Psoas muscle (tissue), 7 donors: ENCODE measurements at regions not wholly inside any gene's neighbourhood (a gene's known extent, or its start where the extent isn't known, plus 50 kb on each side); places are given as distances from the start of the nearest gene placed in this dataset.

Source experiments
- ATAC-seq, 4 donors: fragments of 200-7000 bp; cut with Tn5 transposase; one replicate each; pipeline ENCODE4 v1.9.1; 2020; ENCODE audit warnings: moderate library complexity in 3 of 4, mild to moderate bottlenecking in 2 of 4
- DNase-seq, 2 donors: peaks; one replicate each; pipeline ENCODE4 v3.0.0-alpha.2; 2020
- H3K27ac ChIP-seq: fragments of 200-600 bp; one replicate; pipeline ENCODE4 v1.8.0; 2022
- H3K27me3 ChIP-seq, 3 donors: fragments of 200-600 bp in 1 of 3; one replicate each; pipeline versions ENCODE4 v1.6.1 to v1.8.0; 2013 to 2022; ENCODE audit warnings: low read length in 2 of 3, mild to moderate bottlenecking in 2 of 3, moderate library complexity in 1 of 3; ENCODE audit not compliant: insufficient read depth in 3 of 3
- H3K36me3 ChIP-seq, 2 donors: fragments of 200-600 bp in 1 of 2; one replicate each; pipeline versions ENCODE4 v1.6.1 to v1.8.0; 2013 to 2022; ENCODE audit warnings: low read depth in 1 of 2, mild to moderate bottlenecking in 1 of 2, moderate library complexity in 1 of 2; ENCODE audit not compliant: insufficient read depth in 1 of 2
- H3K4me1 ChIP-seq: fragments of 200-600 bp; one replicate; pipeline ENCODE4 v1.8.0; 2022
- H3K4me3 ChIP-seq: fragments of 200-600 bp; one replicate; pipeline ENCODE4 v1.8.0; 2022; ENCODE audit warnings: mild to moderate bottlenecking
- H3K9me3 ChIP-seq: fragments of 200-600 bp; one replicate; pipeline ENCODE4 v1.8.0; 2022
- WGBS, 3 donors: extraction: QIAGEN DNeasy Blood & Tissue Kit; methylation state at CpG; one replicate each; pipeline versions ENCODE4 v1.1.6 to v1.1.7; 2013; 5-methylcytosine and 5-hydroxymethylcytosine counted together
- intact Hi-C, 2 donors: fragments of 100-400 bp; cut with DNase I; formaldehyde crosslinking; loops; one replicate each; pipeline versions ENCODE4 v1.11.0 to v1.14.2; 2022
- TF ChIP-seq, protein P1 (sequence below): fragments of 200-600 bp; IDR thresholded peaks from one replicate; pipeline ENCODE4 v1.8.0; 2022; ENCODE audit warnings: antibody characterized with exemption
- donor health status: healthy with polysubstance abuse.
- donor health status: DM: no; HTN: no; CAD: no; lungs with moderate emphysema.
- donor health status: Bipolar disorder and iron deficiency.
- donor health status: healthy.
- donor health status: DM: yes; HTN: yes; CAD: no.
- donor health status: DM: no; HTN: no; CAD: no.
- donor health status: DM: yes; HTN: yes; CAD: no.

- H3K9me3 ChIP-seq: no peaks in the 10 kb centered on the region
- H3K27ac ChIP-seq: no peak overlapping the region
- 22 to 39% (median 23%) methylated on average over 7 of the region's 7 CpGs for WGBS, 3 donors
- no peaks in the 10 kb centered on the region for H3K4me1 ChIP-seq
- ATAC-seq (no peak), DNase-seq (no peak)
- no peaks in the 10 kb centered on the region for H3K27me3 ChIP-seq
- H3K4me3 ChIP-seq: no peak overlapping the region
- intact Hi-C loops: no loop called here
- H3K36me3 ChIP-seq: no peaks in the 10 kb centered on the region
- TF ChIP-seq, protein P1, sequence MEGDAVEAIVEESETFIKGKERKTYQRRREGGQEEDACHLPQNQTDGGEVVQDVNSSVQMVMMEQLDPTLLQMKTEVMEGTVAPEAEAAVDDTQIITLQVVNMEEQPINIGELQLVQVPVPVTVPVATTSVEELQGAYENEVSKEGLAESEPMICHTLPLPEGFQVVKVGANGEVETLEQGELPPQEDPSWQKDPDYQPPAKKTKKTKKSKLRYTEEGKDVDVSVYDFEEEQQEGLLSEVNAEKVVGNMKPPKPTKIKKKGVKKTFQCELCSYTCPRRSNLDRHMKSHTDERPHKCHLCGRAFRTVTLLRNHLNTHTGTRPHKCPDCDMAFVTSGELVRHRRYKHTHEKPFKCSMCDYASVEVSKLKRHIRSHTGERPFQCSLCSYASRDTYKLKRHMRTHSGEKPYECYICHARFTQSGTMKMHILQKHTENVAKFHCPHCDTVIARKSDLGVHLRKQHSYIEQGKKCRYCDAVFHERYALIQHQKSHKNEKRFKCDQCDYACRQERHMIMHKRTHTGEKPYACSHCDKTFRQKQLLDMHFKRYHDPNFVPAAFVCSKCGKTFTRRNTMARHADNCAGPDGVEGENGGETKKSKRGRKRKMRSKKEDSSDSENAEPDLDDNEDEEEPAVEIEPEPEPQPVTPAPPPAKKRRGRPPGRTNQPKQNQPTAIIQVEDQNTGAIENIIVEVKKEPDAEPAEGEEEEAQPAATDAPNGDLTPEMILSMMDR: no peak
Measured at GRCh38 chr7:46705386-46706255, 784.5 kb upstream of the IGFBP3 start.

DNA sequence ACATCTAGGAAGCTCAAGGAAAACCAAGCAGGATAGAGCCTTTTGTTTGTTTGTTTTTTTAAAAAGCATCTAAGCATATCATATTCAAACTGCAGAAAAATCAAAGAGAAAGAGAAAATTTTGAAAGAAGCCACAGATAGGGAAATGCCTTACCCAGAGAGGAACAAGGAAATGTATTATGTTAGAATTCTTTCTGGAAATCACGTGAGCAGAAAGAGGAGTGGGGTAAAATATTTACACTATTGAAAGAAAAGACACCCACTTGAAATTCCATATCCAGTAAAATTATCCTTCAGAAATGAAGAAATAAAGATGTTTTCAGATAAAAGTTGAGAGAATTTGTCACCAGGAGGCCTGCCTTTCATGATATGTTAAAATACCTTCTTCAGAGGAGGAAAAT is 775.7 kb upstream of the IGFBP3 start:
- no peak overlapping the region for H3K4me3 ChIP-seq
- ATAC-seq (no peak), DNase-seq (no peak)
- TF ChIP-seq, protein P1: no peak
- H3K27ac ChIP-seq: no peak overlapping the region
- H3K9me3 ChIP-seq: no peaks in the 10 kb centered on the region
- H3K27me3 ChIP-seq: no peaks in the 10 kb centered on the region
- H3K4me1 ChIP-seq: no peaks in the 10 kb centered on the region
- H3K36me3 ChIP-seq: no peaks in the 10 kb centered on the region
- intact Hi-C loops: no loop called here
- WGBS, 3 donors: 61 to 78% (median 75%) methylated on average over 1 of the region's 1 CpG

GRCh38 chr7:46695051-46695708 is 774.1 kb upstream of the IGFBP3 start:
- Histone ChIP-seq H3K4me1 (no peaks in the 10 kb centered on the region), H3K36me3 (no peaks in the 10 kb centered on the region), H3K27ac (no peak overlapping the region), H3K9me3 (no peaks in the 10 kb centered on the region), H3K27me3 (no peaks in the 10 kb centered on the region), H3K4me3 (no peak overlapping the region)
- WGBS, 3 donors: 75 to 94% (median 94%) methylated on average over 3 of the region's 3 CpGs
- intact Hi-C loops: no loop called here
- TF ChIP-seq, protein P1: no peak
- no peak for ATAC-seq
- no peak for DNase-seq

DNA sequence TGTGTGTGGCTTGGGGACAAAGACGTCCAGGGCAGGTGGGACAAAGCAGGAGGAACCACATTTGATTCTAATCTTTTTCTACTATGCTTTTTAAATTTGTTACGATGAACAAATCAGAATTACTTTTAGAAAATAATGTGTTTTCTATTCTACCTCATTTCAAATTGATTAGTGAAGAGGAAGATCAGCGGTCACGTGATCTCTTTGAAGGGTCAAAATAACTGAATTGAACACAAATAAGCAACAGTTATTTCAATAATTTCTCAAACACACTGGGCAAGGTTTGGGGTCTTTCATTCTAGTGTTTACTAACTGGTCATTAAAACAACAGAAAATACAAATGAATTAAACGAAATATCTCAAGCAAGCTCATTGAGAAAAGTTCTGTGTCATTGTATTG is 773.0 kb upstream of the IGFBP3 start:
- WGBS, 3 donors: 64 to 84% (median 70%) methylated on average over 5 of the region's 5 CpGs
- intact Hi-C loops: no loop called here
- Histone ChIP-seq H3K4me3 (no peak overlapping the region), H3K36me3 (no peaks in the 10 kb centered on the region), H3K9me3 (no peaks in the 10 kb centered on the region), H3K27me3 (no peaks in the 10 kb centered on the region), H3K4me1 (no peaks in the 10 kb centered on the region), H3K27ac (no peak overlapping the region)
- no peak for DNase-seq
- TF ChIP-seq, protein P1: no peak
- ATAC-seq: no peak
